ENCODE measurements at regions not wholly inside any gene's neighbourhood (a gene's known extent, or its start where the extent isn't known, plus 50 kb on each side); places are given as distances from the start of the nearest gene placed in this dataset.

DNA sequence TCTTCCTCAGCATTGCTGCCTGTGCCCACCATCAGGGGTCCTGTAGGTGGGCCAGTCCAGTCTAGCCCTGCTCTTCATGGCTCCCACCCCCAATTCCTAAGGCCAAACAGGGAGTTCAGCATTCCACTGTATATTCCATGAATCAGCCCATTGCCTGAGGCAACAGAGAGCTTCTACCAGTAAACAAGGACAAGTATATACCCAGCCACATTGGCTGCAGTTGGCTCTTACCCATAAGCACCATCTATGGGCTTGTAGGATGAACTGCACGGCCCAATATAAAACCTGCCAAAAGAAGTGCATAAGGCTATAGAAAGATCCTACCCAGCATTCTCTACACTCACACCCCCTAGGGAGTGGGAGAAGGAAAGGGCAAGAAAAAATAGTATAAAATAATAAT is 95.1 kb upstream of the SALL3 start:
- DNase-seq: no peak

DNA sequence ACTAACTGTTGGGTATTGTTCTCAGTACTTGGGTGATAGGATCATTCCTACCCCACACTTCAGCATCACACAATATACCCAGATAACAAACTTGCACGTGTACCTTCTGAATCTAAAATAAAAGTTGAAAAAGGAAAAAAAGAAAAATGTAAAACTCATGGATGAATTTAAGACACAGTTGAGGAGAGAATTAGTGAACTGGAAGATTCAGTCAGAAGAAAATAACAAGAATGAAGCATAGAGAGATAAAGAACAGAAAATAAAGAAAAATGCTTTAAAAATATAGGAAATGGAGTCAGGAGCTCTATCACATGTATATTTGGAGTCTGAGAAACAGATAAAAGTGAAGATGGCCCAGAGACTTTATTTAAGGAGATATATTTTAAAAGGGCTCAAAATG is 90.4 kb upstream of the SALL3 start:
- no peak for DNase-seq

DNA sequence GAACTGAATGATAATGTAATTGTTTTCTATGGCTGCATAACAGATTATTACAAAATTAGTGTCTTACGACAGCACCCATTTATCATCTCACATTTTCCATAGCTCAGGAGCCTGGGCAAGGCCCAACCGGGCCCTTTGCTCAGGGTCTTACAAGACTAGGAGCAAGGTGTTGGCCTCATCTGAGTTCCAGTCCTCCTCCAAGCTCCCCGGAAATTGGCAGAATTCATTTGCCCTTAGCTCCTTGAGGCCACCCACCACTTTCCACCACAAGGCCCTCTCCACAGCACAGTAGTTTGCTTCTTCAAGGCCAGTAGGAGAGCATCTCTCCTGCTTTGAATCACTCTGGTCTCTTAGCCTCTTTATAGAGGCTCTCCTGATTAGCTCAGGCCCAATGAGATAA is 89.2 kb upstream of the SALL3 start:
- no peak for DNase-seq

DNA sequence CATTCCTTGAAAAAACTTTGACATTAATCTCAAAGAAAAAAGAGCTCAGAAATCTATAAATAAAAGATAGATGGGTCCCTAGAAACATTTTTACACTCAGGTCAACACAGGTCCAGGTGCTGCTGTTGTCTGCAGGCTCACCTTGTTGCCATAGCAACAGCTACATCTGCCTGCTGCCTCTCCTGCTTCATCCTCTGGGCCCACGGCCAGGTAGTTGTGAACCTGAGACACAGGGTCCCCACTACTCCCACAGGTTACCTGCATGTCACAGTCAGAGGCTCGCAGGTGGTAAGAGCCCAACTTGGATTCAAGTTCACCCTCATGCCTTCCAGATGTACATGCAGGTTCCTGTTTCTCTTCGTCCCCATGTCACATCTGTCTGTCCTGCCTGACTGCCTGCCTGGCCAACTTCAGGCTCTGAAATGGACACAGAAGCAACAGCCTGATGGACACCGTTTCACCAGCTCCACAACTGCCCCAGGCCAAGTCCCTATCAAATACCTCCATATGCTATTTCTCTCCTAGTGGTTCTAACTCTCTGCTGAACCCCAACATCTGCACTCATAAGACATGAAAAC is 88.3 kb upstream of the SALL3 start:
- DNase-seq: no peak

DNA sequence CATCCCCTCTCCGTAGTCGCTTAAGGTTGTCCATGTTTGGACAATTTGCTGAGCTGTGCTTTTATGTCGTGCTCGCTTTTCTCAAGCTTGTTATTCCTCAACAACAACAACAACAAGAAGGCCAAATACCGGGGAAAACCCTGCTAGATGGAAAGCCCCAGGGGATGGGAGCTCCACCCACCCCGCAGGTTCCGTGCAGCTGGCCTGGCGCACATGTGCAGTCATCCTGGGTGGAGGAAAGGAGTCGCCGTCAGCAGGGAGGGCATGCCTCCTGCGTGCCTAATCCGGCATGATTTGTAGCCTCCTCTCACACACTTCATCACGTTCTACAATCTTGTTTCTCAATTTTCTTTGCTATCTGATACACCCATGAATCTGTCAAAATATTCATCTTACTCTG is 87.4 kb upstream of the SALL3 start:
- DNase-seq: no peak

DNA sequence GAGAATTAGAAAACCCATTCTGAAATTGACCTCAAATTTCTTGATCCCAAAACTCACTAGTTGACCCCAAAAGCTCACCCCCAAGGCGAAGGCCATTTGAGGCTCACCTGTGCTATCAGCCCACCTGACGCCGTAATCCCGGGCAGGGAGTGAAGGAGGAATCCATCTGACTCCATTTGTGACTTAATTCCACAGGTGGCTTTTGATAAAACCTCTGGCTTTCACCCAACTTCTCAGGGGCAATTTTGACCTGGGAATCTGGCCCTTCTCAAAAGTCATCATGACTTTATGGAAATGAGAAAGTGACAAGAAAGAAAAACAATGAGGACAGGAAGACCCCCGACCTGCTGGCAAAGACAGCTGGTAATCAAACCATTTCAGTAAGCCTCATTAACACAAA is 86.9 kb upstream of the SALL3 start:
- no peak for DNase-seq

DNA sequence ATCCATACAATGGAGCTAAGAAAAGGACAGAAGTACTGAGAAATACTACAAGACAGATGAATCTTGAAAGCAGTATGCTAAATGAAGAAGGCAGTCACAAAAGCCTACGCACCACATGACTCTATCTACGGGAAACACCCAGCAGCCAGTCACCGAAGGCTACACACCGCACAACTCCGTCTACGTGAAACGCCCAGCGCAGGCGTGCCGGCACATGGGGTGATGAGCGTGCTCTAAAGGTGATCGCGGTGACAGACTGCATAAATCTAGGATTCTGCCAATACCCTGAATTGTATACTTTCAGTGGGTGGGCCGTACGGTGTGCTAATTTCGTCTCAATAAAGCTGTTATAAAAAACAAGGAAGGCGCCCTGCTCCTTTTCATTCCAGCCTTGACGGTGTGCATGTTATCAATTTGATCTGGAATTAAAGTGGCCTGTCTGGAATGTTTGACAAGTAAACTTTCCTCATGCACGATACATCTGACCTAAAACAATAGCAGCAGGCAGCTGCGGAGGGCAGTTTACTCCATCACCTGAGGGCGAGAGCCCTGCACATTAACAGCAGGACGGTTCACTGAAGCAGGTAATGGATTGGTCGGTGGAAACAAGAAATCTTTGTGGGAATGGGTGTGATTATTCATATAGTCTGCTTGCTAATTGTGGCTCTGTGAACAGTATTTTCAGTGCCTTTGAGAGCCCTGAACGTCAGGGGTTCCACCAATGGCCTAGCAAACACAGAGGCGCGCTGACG is 86.2 kb upstream of the SALL3 start:
- no peak for DNase-seq

DNA sequence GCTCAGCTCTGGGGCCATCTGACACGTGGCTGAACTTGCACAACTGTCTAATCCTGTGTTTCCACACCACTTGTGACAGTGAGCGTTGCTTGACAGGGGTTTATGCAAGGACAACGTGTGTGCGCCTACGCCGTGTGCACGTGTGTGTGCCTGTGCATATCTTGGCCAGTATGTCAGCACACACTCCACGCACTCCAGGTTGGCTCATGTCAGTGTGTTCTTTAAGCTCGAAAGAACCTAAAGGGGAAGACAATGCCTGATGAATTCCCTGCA is 85.6 kb upstream of the SALL3 start:
- no peak for DNase-seq

DNA sequence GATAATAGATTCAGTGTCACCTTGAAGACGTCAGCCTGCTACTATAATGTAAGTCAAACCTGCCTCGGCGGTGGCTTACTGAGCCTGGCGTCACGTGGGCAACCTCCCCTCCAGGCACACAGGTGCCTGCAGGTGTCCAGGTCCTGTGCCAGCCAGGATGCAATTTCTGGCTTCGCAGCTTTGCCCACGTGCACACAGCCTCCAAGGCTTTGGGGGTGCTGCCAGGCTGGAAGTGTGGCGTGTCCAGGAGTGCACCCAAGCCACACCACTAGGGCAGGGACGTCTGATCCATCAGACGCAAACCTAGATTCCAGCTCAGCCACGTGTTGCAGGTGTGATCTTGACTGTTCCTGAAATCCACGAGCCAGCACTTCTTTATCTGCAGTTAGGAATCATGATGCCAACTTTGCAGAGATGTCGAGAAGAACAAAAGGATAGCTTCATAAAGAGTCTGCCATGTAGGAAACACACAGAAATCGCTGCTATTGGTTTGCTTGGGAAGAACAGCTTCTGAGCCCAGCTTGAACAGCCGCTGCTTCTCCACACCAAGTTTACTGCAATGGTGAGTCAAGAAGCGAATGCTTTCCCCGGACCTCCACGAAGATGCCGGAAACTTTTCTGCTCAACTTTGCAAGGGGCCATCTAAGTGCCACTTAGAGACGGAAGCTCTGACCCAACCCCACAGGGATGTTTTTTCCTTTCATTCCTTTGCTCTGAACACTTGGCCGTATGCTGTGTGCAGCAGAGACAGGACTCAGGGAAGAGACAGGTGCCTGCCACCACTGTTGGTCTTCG is 84.2 kb upstream of the SALL3 start:
- no peak for DNase-seq

DNA sequence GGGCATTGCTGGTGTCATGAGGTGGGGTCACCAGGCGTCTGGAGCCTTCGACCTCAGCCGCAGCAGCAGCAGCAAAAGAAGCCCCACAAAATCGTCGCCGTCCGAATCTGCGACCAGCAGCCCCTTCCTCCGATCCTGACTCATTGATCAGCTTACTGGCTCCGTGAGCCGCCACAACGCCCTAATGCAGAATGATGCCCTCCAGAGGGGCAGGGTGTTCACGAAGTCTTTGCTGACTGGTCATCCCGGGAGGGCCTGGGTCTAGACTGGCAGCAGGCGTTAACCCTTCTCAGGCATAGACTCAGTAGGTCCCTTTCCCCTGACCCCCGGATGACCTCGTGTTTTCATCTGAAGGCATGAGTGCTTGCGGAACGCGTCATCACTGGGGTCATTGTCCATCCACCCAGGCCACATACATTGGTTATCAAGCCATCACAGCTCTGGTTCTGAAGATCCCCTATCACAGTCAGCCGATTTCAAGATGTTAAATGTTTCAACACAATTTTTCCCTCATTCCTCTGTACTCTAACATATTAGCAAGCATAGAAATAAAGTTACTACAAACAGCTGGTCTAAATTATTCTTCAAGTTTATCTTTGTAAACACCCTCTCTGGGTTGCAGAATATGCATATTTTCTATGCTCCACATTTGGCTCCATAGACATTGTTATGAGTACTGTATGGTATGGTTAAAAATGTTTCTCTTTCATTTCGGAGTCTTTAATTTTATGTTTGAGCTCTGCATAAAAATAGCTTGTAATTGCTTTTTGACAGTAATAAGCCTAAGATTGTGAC is 83.3 kb upstream of the SALL3 start:
- DNase-seq: no peak

DNA sequence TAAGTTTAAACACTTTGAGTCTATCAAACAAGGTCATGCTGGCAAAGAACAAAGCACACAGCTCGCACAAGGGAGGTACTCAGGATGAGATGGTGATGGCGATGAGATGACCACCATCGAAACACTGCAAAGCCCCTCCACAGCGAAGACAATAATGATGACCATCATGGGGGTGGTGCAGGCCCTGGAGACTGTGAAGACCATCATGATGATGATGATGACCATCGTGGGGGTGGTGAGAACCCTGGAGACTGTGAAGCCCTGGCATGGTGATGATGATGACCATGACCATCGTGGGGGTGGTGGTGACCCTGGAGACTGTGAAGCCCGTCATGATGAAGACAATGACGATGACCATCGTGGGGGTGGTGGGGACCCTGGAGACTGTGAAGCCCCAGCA is 81.6 kb upstream of the SALL3 start:
- no peak for DNase-seq

DNA sequence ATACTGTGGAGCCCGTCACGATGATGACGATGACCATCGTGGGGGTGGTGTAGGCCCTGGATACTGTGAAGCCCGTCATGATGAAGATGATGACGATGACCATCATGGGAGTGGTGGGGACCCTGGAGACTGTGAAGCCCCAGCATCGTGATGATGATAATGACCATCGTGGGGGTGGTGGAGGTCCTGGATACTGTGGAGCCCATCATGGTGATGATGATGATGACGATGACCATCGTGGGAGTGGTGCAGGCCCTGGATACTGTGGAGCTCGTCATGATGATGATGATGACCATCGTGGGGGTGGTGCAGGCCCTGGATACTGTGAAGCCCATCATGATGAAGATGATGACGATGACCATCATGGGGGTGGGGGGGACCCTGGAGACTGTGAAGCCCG is 81.0 kb upstream of the SALL3 start:
- DNase-seq: no peak

DNA sequence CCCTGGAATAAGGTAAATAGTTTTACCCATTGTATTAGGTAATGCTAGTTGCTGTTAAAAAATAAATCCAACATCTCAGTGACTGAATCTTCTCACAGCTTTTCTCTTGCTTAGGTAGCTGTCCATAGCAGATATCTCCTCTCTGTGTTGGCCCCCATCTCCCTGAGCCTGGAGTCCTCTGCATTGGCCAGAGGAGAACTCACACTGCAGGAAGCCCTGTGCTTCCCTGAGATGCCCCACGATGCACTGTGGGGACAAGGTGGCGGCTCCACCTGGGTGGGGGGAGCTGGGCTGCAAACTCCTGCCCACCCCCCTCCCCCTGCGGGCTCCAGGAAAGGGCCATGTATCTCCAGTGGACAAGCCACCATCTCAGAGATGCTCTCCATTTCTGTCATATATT is 80.4 kb upstream of the SALL3 start:
- DNase-seq: no peak

DNA sequence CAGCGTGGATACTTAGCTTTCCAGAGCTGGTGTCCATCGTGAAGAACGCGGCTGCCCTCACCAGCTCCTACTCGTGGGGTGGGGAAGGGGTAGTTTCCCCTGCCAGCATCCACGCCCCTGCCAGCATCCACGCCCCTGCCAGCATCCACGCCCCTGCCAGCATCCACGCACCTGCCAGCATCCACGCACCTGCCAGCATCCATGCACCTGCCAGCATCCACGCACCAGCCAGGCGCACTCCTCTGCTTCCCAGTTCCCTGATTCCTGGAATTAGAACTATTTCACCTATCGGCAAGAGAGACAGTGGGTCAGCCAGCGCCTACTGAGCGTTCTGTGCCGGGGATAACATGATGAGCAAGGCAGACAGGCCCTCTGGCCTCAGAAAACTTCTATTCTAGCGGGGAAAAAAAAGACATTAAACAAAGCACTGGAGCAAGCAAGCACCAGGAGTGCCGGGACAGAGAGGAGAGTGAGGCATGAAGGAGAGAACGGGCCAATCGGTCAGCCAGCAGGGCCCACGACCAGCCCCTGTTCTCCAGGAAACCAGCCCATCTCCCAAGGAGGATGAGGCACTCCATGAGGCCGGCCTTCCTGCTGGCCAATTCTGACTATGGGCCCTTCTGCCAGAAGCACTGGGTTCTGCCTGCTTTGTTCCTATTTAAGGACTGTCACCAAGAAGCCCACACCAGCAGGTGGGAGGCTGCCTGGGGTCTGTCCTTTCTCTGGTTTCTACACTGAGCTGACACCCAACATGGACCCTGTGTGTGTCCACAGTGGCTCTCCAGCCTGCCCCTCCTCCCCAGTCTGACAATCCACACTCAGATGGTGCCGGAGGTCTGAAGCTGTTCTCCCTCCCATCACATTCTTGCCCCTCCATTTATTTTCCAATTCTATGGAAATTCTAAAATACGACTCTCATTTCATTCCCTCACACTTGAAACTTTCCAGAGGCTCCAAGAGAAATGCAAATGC is 78.4 kb upstream of the SALL3 start:
- no peak for DNase-seq

DNA sequence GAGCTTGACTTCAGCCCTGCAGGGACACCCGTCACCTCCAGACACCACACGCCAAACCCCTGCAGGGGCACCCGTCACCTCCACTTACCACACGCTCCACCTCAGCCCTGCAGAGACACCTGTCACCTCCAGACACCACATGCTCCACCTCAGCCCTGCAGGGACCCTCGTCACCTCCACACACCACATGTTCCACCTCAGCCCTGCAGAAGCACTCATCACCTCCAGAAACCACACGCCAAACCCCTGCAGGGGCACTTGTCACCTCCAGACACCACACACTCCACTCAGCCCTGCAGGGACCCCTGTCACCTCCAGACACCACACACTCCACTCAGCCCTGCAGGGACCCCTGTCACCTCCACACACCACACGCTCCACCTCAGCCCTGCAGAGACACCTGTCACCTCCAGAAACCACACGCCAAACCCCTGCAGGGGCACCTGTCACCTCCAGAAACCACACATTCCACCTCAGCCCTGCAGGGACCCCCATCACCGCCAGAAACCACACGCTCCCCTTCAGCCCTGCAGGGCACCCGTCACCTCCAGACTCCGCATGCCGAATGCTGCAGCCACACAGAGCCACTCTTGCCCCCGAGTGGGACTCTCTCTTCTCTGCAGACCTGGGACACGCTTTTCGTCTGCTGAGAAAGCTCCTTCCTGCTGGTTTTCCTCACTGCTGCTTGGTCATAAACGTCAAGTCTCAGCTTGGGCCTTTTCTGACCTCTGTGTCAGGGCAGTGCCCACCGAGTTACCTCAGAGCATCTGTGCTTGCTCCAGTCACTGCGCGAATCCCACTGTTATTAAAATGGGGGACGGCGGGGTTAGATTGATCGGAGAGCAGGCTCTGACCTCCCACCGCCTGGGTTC is 77.5 kb upstream of the SALL3 start:
- no peak for DNase-seq

DNA sequence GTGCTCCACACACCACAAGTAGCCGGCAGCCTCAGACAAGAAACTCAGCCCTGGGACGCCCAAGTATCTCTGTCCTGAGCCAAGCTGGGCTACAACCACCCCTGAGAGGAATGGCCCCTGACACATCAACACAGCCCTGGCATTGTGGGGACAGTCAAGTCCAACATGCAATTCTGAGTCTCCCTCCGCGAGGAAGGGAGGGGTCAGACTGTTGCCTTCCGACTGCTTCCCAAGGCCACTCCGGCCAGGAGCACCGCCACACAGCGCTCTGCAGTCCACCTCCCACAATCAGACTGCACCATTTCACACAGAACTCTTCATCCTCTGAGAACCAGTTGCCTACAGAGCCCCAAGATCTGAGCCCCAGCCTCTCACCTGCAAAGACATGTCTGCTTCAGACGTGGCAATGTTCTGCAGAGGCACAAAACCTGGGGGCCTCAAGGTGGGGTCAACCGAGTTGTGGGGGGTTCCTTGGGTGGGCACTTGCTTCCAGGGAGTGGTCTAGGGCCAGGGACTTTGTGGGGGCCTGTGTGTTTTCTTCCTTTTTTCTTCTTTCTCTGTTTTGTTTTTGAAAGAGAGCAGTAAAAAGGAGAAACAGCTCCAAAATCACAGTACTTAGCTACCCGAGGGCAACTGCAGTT is 76.7 kb upstream of the SALL3 start:
- DNase-seq: no peak

DNA sequence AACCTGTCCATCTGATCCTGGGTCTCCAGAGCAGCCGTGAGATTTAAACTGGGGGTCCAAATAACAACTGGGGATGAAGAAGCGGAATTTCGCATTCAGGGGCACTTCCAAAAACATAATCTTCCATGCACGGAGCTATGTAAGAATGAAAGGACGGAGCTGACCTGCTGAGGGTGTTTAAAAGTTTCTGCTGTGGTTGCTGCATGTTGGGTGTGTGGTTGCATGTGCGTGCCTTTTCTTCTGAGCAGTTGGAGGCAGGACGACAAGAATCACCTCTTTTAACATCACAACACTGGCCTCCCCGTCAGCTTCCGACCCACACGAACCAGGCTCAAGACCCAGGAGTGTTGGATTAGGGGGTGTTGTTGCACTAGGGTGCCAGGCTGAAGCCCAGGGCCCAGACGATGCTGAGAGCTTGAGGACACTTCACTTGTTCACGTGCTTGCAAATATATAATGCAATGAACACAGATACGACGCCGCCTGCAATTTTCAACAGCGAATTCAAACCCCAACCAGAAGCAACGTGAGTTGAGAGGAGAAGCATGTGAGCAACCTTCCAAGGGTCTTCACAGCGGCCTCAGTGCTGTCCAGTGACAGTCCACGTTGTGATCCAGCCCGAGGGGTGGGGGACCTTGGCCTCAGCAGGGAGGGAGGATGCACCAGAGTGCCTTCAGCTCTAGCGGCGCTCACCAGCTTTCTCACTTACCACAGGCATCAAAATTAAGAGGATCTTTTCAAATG is 76.0 kb upstream of the SALL3 start:
- DNase-seq: no peak

DNA sequence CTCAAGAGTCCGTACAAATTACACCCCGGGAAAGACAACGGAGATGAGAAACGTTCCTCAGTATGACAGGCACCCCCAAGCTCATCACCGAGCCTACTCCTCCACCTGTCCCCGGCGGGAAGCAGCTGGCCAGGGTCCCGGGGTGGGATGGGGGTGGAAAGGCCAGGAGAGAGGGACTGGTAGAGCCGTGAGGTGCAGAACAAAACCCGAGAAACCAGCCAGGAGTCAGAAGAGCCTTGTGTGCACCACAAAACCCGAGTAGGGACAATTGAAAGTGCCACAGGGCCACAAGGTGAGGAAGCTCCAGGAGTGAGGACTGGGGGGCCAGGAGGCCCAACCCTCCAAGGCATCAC is 75.5 kb upstream of the SALL3 start:
- no peak for DNase-seq

DNA sequence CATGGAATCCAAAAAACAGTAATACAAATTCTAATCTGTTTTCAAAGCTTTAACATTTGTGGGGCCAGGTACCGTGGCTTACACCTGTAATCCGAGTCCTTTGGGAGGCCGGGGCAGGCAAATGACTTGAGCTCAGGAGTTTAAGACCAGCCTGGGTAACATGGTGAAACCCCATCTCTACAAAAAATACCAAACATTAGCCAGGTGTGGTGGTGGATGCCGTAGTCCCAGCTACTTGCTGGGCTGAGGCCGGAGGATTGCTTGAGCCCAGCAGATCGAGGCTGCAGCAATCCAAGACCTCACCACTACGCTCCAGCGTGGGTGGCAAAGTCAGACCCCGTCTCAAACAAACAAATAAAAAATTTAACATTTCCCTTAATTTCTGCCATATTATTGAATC is 74.3 kb upstream of the SALL3 start:
- DNase-seq: no peak

DNA sequence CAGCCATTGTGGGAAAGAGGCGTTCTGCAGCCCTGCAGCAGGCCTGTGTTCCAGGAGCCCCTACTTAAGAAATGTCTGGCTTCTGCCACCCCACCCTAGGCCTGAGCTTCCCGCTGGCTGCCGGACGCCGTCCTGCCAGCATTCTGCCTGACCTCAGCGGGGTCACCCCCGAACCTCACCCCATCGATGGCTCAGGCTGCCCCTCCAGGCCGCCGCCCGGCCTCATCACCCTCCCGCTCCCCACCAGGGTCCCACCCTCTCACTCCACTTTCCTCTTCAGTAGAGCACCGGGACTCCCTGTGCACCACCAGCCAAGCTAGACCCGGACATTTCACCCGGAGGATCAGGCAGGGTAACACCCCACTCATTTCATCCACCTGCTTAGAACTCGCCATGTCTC is 73.6 kb upstream of the SALL3 start:
- no peak for DNase-seq
